ENCODE measurements at regions not wholly inside any gene's neighbourhood (a gene's known extent, or its start where the extent isn't known, plus 50 kb on each side); places are given as distances from the start of the nearest gene placed in this dataset.

DNA sequence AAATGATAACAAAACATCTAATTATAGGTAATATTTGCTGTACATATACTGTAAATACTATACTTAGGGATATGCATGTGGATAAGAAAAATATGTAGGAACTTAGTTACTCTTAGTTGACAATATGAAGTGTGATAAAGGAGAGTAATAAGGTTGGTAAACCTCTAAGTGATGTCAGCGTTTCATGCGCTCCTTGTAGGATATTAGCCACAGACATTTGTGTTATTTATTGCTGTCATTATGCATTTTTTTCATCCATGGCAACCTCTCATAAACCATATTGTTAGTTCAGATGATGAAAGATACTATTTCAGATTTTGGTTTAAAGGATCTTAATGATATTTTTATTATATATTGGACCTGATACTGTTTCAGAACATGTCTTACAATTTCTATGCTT lies 298.1 kb upstream of the PITX2 start:
- no peak for TF ChIP-seq POLR2AphosphoS5 (IDR thresholded peaks at IDR 0.05; ENCODE audit: low read depth, low read length)
- no peak for TF ChIP-seq POLR2A (IDR thresholded peaks at IDR 0.05; ENCODE audit: low read depth, low read length)
- no peak for TF ChIP-seq TAF1 (IDR thresholded peaks at IDR 0.05; ENCODE audit: low read depth, low read length)
